ENCODE measurements at regions not wholly inside any gene's neighbourhood (a gene's known extent, or its start where the extent isn't known, plus 50 kb on each side); places are given as distances from the start of the nearest gene placed in this dataset.

DNA sequence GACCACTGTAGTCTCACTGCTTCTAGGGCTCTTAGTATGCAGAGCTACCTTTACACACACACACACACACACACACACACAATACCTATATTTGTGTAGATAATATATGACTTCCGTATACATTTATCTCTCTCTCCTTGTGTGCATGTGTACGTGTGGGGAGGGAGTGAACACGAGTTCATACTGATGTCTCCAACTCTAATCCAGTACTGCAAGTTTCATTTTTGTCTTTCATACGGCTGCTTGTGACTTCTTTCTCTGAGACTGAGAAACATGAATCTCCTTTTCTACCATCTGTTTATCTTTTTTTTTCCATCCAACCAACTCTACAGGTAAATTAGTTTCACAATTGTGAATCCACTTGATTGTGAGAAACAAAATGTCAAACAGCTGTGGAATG, 1229.5 kb upstream of the AGA start:
- no peak for TF ChIP-seq POLR2A (IDR thresholded peaks at IDR 0.05)
- TF ChIP-seq, protein P1, sequence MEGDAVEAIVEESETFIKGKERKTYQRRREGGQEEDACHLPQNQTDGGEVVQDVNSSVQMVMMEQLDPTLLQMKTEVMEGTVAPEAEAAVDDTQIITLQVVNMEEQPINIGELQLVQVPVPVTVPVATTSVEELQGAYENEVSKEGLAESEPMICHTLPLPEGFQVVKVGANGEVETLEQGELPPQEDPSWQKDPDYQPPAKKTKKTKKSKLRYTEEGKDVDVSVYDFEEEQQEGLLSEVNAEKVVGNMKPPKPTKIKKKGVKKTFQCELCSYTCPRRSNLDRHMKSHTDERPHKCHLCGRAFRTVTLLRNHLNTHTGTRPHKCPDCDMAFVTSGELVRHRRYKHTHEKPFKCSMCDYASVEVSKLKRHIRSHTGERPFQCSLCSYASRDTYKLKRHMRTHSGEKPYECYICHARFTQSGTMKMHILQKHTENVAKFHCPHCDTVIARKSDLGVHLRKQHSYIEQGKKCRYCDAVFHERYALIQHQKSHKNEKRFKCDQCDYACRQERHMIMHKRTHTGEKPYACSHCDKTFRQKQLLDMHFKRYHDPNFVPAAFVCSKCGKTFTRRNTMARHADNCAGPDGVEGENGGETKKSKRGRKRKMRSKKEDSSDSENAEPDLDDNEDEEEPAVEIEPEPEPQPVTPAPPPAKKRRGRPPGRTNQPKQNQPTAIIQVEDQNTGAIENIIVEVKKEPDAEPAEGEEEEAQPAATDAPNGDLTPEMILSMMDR (IDR thresholded peaks at IDR 0.05), result no peak

All from vagina (tissue), 2 donors.